HepG2 (cell line): ENCODE measurements at regions not wholly inside any gene's neighbourhood (a gene's known extent, or its start where the extent isn't known, plus 50 kb on each side); places are given as distances from the start of the nearest gene placed in this dataset.

Experiments used
- ATAC-seq: fragments of 200-7000 bp; cut with Tn5 transposase; 3 replicates; pipeline ENCODE4 v1.9.1; 2020; ENCODE audit warnings: mild to moderate bottlenecking, moderate library complexity
- BruUV-seq: library from RNA; stranded (reverse); fragments of 400-500 nt; replicated peaks from 2 replicates; lab custom pipeline; 2021; lab: Mats Ljungman, UMichigan
- CTCF ChIA-PET: fragments of 300-600 bp; formaldehyde crosslinking; extraction: SDS; loops from one replicate; lab custom pipeline; 2021; ENCODE audit warnings: low total read pairs, inconsistent platforms, low intra/inter-chr PET ratio; lab: Yijun Ruan, JAX
- POLR2A ChIA-PET: fragments of 350-600 bp; sonication (Branson Sonifier 250); formaldehyde crosslinking; loops from one replicate; lab custom pipeline; 2020; ENCODE audit warnings: antibody characterized with exemption, inconsistent platforms; lab: Yijun Ruan, JAX
- DNase-seq: peaks from one replicate; pipeline ENCODE4 v3.0.0-alpha.2; 2015; ENCODE audit warnings: low spot score
- FAIRE-seq: peaks from 3 replicates; lab custom pipeline; 2011; peaks lifted over from hg19 to GRCh38; lab: Jason Lieb, UNC
- H2AFZ ChIP-seq: one replicate; pipeline ENCODE4 v1.6.1; 2011; ENCODE audit warnings: low read length, inconsistent platforms
- H3K27ac ChIP-seq: fragments of 300-600 bp; 3 replicates; pipeline ENCODE4 v1.8.0; 2011; ENCODE audit warnings: mixed run types, mild to moderate bottlenecking, mixed read lengths, low read length, inconsistent platforms; ENCODE audit not compliant: insufficient read depth; ENCODE audit errors: extremely low read length
- H3K27me3 ChIP-seq, 2 experiments: fragments of 200-600 bp in 1 of 2; 2 replicates in 1 of 2; 3 replicates in 1 of 2; pipeline versions ENCODE4 v1.6.0 to v1.8.0; 2011; ENCODE audit warnings: low read length in 2 of 2, mild to moderate bottlenecking in 2 of 2, moderate library complexity in 2 of 2, inconsistent platforms in 1 of 2; ENCODE audit not compliant: insufficient read depth in 2 of 2, control insufficient read depth in 1 of 2
- H3K36me3 ChIP-seq, 2 experiments: fragments of 200-600 bp in 1 of 2; replicated peaks in 1 of 2; 2 replicates in 1 of 2; 3 replicates in 1 of 2; pipeline versions ENCODE4 v1.5.1 to v1.8.0; 2011; ENCODE audit warnings: low read length in 2 of 2, inconsistent platforms in 1 of 2; ENCODE audit not compliant: insufficient read depth in 2 of 2, control insufficient read depth in 1 of 2
- H3K4me1 ChIP-seq: 2 replicates; pipeline ENCODE4 v1.5.1; 2012; ENCODE audit warnings: low read length, inconsistent platforms; ENCODE audit not compliant: insufficient read depth
- H3K4me2 ChIP-seq: 2 replicates; pipeline ENCODE4 v1.6.0; 2011; ENCODE audit warnings: low read depth, low read length, inconsistent platforms
- H3K4me3 ChIP-seq, 3 experiments: fragments of 200-600 bp in 1 of 3; sonication (generic), shearing (Covaris generic) in 1 of 3; replicated peaks in 1 of 3; 2 replicates each; pipeline ENCODE4 v1.5.1; 2011 to 2016; ENCODE audit warnings: low read length in 3 of 3, inconsistent platforms in 2 of 3, low read depth in 2 of 3, mild to moderate bottlenecking in 2 of 3, control low read depth in 1 of 3, mixed read lengths in 1 of 3; ENCODE audit not compliant: insufficient read depth in 1 of 3
- H3K79me2 ChIP-seq: one replicate; pipeline ENCODE4 v1.6.1; 2011; ENCODE audit warnings: low read length, inconsistent platforms; ENCODE audit not compliant: insufficient read depth
- H3K9ac ChIP-seq: 2 replicates; pipeline ENCODE4 v1.6.0; 2011; ENCODE audit warnings: mild to moderate bottlenecking, low read depth, low read length, inconsistent platforms; ENCODE audit not compliant: insufficient read depth
- H3K9me3 ChIP-seq: 2 replicates; pipeline ENCODE4 v1.5.1; 2012; ENCODE audit warnings: mild to moderate bottlenecking, low read length
- H4K20me1 ChIP-seq: 2 replicates; pipeline ENCODE4 v1.6.0; 2011; ENCODE audit warnings: inconsistent platforms, mild to moderate bottlenecking, low read length, moderate library complexity; ENCODE audit not compliant: insufficient read depth
- BCL6 ChIP-seq: IDR thresholded peaks from 2 replicates; pipeline ENCODE4 v1.6.1; 2016; ENCODE audit warnings: missing genetic modification reagents, missing compliant biosample characterization
- BRCA1 ChIP-seq: sonication (generic); formaldehyde crosslinking; IDR thresholded peaks from 2 replicates; pipeline ENCODE4 v1.4.0; 2020; ENCODE audit warnings: missing genetic modification reagents
- DMAP1 ChIP-seq: IDR thresholded peaks from 2 replicates; pipeline ENCODE4 v1.6.1; 2016
- FOXC1 ChIP-seq: sonication (generic); formaldehyde crosslinking; IDR thresholded peaks from 2 replicates; pipeline ENCODE4 v1.8.0; 2022; ENCODE audit warnings: mild to moderate bottlenecking, missing genetic modification reagents, borderline replicate concordance
- GABPA ChIP-seq, 2 experiments: IDR thresholded peaks; 2 replicates each; pipeline ENCODE4 v1.6.1; 2011 to 2016; ENCODE audit warnings: low read depth in 2 of 2, low read length in 1 of 2, missing biosample characterization in 1 of 2, missing genetic modification characterization in 1 of 2
- HCFC1 ChIP-seq: fragments of 150-350 bp; IDR thresholded peaks from 2 replicates; pipeline ENCODE4 v1.6.1; 2014; ENCODE audit warnings: low read depth, low read length
- HOXA9 ChIP-seq: sonication (generic); formaldehyde crosslinking; IDR thresholded peaks from 2 replicates; pipeline ENCODE4 v1.8.1; 2022; ENCODE audit warnings: missing genetic modification reagents, mild to moderate bottlenecking, moderate library complexity, borderline replicate concordance
- KDM6A ChIP-seq: IDR thresholded peaks from 2 replicates; pipeline ENCODE4 v1.6.1; 2016; ENCODE audit warnings: low read depth
- NPAS2 ChIP-seq: sonication (generic); formaldehyde crosslinking; IDR thresholded peaks from 2 replicates; pipeline ENCODE4 v1.8.0; 2022; ENCODE audit warnings: mild to moderate bottlenecking, missing genetic modification reagents, borderline replicate concordance
- PAF1 ChIP-seq: IDR thresholded peaks from 2 replicates; pipeline ENCODE4 v1.6.1; 2016; ENCODE audit warnings: missing genetic modification reagents, missing compliant biosample characterization
- RNF2 ChIP-seq: fragments of 450-650 bp; conservative IDR thresholded peaks from 2 replicates; pipeline ENCODE4 v1.6.1; 2016; ENCODE audit warnings: low read depth
- TAF15 ChIP-seq: fragments of 200-400 bp; formaldehyde crosslinking; IDR thresholded peaks from one replicate; pipeline ENCODE4 v1.6.1; 2018; ENCODE audit warnings: mild to moderate bottlenecking, low read depth, low read length; ENCODE audit not compliant: poor library complexity, severe bottlenecking
- ZMYM2 ChIP-seq: sonication (generic); formaldehyde crosslinking; IDR thresholded peaks from 2 replicates; pipeline ENCODE4 v1.8.0; 2022; ENCODE audit warnings: mild to moderate bottlenecking, missing genetic modification reagents
- ZNF136 ChIP-seq: sonication (generic); formaldehyde crosslinking; IDR thresholded peaks from 2 replicates; pipeline ENCODE4 v1.8.1; 2022; ENCODE audit warnings: low read depth, mild to moderate bottlenecking, moderate library complexity, missing genetic modification reagents
- ZNF646 ChIP-seq: sonication (generic); formaldehyde crosslinking; IDR thresholded peaks from 2 replicates; pipeline ENCODE4 v1.9.0; 2021; ENCODE audit warnings: mild to moderate bottlenecking, missing genetic modification reagents
- ZSCAN9 ChIP-seq: IDR thresholded peaks from 2 replicates; pipeline ENCODE4 v1.6.1; 2016; ENCODE audit warnings: borderline replicate concordance
- WGBS: methylation state at CpG from one replicate; pipeline ENCODE4 v1.1.6; 2017; ENCODE audit warnings: low lambda C conversion rate; 5-methylcytosine and 5-hydroxymethylcytosine counted together
- in situ Hi-C: cut with HindIII; loops from 2 replicates; pipeline ENCODE4 v1.10.0; 2017; ENCODE audit warnings: low pct_unique_long_range_greater_than_20kb; ENCODE audit not compliant: extremely low pct_ligation_motif_present
- intact Hi-C: fragments of 100-400 bp; cut with micrococcal nuclease; formaldehyde crosslinking; loops from one replicate; pipeline ENCODE4 v1.10.0; 2022; ENCODE audit not compliant: unreplicated experiment
- TF ChIP-seq, protein P1 (sequence below): sonication (generic); formaldehyde crosslinking; IDR thresholded peaks from 2 replicates; pipeline ENCODE4 v1.5.1; 2020; ENCODE audit warnings: missing genetic modification reagents, mild to moderate bottlenecking, borderline replicate concordance

DNA sequence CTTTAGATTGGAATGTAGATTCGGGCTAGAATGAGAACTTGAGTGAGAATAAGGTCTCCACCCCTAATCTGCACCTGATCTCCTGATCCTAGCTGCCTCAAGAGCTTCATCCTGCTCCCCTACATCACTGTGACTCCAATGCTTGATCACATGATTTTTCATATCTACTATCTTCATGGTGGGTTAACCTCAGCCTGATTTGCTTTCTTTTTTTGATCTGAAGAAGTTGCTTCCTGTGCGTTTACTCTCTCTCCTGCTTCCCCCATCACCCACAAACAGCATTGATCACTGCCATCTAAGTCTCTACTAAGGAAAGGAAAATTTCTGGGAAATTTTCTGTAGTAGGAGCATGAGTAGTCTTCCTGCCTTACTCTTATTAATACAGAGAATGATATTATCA lies 1542.1 kb upstream of the SLC10A2 start:
- Histone ChIP-seq H3K4me3 (no peak overlapping the region), H3K36me3 (no peaks in the 10 kb centered on the region), H3K4me1 (no peaks in the 10 kb centered on the region), H3K27ac (no peak overlapping the region), H2AFZ (no peak overlapping the region), H4K20me1 (no peaks in the 10 kb centered on the region), H3K27me3 (no peaks in the 10 kb centered on the region), H3K9me3 (peaks cover 36% of the 10 kb centered on the region), H3K79me2 (no peaks in the 10 kb centered on the region), H3K9ac (no peak overlapping the region), H3K4me2 (no peak overlapping the region)
- in situ Hi-C loops (no loop called here), intact Hi-C loops (no loop called here)
- ATAC-seq (no peak), DNase-seq (no peak), FAIRE-seq (no peak)
- 0% methylated on average over 2 of the region's 2 CpGs for WGBS
- POLR2A ChIA-PET: no interaction called here
- CTCF ChIA-PET: no interaction called here
- TF ChIP-seq ZNF646 (CRISPR knock-in tag) (no peak), BRCA1 (no peak), NPAS2 (CRISPR knock-in tag) (no peak), PAF1 (no peak), DMAP1 (no peak), ZMYM2 (CRISPR knock-in tag) (no peak), ZSCAN9 (CRISPR knock-in tag) (no peak), KDM6A (CRISPR knock-in tag) (no peak), HCFC1 (no peak), RNF2 (no peak), GABPA (IDR thresholded peaks at IDR 0.05; ENCODE audit: low read depth, low read length) (no peak), GABPA (CRISPR knock-in tag; IDR thresholded peaks at IDR 0.05; ENCODE audit: low read depth) (no peak), TAF15 (no peak), HOXA9 (CRISPR knock-in tag) (no peak), ZNF136 (CRISPR knock-in tag) (no peak), FOXC1 (CRISPR knock-in tag) (no peak), BCL6 (CRISPR knock-in tag) (no peak)
- TF ChIP-seq, protein P1, sequence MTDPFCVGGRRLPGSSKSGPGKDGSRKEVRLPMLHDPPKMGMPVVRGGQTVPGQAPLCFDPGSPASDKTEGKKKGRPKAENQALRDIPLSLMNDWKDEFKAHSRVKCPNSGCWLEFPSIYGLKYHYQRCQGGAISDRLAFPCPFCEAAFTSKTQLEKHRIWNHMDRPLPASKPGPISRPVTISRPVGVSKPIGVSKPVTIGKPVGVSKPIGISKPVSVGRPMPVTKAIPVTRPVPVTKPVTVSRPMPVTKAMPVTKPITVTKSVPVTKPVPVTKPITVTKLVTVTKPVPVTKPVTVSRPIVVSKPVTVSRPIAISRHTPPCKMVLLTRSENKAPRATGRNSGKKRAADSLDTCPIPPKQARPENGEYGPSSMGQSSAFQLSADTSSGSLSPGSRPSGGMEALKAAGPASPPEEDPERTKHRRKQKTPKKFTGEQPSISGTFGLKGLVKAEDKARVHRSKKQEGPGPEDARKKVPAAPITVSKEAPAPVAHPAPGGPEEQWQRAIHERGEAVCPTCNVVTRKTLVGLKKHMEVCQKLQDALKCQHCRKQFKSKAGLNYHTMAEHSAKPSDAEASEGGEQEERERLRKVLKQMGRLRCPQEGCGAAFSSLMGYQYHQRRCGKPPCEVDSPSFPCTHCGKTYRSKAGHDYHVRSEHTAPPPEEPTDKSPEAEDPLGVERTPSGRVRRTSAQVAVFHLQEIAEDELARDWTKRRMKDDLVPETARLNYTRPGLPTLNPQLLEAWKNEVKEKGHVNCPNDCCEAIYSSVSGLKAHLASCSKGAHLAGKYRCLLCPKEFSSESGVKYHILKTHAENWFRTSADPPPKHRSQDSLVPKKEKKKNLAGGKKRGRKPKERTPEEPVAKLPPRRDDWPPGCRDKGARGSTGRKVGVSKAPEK (CRISPR knock-in tag): no peak
- BruUV-seq: no TSS peak
